GM18498 (cell line): ENCODE measurements at regions not wholly inside any gene's neighbourhood (a gene's known extent, or its start where the extent isn't known, plus 50 kb on each side); places are given as distances from the start of the nearest gene placed in this dataset.

ENCODE experiments used
- ATAC-seq: cut with Tn5 transposase; IDR thresholded peaks from one replicate; pipeline ENCODE4 v1.9.1; 2021; ENCODE audit warnings: mild to moderate bottlenecking, moderate library complexity; ENCODE audit not compliant: unreplicated experiment

DNA sequence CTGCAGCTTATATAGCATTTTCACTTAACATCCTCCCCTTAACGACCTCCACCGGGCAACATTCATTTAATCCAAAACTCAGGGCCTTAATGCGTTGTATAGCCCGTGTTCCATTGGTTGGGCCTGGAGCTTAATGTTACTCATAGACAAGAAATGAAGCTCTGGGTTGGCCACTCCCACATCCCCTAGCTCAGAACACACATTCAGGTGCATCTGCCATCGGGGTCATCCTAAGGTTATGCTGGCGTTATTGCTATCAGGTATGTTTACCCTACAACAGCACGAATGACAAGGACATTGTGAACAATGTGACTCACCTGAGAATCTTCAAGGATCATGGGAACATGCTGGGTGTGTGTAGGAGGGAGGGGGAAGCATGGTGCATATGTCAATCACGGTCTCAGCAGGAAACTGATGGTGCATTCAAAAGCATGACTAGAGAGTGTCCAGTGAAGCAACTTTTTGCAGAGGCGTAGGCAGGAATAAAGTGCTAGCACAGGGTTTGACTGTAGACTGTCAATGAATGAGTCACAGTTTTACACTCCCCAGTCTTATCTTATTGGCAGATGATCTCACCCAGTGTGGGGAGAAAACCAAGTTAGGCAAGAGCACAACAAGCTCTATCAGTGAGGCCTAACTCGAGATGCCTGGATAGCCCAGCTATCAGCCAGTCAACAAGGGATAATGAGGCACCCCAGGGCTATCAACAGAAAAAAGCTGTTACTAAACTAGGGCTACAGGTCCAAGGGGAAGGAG, 402.1 kb upstream of the MCTP2 start:
- ATAC-seq = no peak

DNA sequence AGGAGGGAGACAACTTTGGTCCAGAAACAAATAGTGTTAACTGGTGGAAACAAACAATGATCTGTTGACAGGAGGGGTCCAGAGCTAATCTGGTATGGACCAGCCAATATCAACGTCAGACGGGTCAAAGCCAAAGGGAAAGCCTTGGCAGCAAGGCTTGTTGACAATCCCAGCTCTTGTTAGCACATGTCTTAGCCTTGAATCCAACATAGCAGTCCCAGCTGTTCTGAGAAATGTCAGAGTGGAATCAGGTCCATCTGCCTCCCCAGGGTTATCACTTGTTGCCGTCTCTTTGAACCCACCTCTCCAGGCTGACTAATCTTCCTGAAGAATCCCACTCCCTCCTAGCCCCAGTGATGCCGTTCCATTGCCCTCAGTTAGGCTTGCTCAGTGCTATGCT, 404.6 kb upstream of the MCTP2 start:
- ATAC-seq = no peak

DNA sequence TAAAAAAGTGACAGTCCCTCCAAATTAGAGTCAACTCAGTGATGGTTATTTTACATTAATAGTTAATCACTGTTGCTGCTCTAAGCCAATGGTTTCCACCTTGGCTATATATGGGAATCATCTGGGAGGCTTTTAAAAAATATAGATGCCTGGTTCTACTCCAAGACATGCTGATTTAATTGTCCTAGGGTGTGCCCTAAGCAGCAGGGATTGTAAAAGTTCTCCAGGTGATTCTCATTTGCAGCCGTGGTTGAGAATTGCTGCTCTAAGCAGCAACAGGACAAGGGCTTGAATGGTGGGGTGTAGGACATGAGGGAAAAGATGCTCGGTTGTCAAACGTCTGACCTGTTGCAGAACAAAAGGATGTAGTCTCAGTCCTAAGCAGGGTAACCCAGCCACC, 405.1 kb upstream of the MCTP2 start:
- no peak for ATAC-seq

DNA sequence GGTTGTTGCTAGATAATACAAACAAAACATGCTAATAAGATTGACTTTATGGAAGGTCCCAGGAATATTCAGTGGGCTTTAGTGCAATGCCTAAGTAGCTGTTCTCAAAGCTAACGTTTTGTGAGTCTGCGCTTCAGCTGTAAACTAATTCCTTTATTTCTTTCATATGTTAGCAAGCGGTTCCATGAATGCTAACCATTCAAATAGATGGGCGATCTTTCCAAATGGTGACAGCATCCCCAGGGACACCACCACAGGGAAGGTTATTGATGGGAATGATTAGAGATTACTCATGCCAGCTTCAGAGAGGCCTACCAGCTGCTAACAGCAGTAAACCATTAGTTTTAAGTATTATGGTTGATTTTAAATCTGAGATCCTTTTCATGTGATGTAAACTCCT, 405.7 kb upstream of the MCTP2 start:
- no peak for ATAC-seq

DNA sequence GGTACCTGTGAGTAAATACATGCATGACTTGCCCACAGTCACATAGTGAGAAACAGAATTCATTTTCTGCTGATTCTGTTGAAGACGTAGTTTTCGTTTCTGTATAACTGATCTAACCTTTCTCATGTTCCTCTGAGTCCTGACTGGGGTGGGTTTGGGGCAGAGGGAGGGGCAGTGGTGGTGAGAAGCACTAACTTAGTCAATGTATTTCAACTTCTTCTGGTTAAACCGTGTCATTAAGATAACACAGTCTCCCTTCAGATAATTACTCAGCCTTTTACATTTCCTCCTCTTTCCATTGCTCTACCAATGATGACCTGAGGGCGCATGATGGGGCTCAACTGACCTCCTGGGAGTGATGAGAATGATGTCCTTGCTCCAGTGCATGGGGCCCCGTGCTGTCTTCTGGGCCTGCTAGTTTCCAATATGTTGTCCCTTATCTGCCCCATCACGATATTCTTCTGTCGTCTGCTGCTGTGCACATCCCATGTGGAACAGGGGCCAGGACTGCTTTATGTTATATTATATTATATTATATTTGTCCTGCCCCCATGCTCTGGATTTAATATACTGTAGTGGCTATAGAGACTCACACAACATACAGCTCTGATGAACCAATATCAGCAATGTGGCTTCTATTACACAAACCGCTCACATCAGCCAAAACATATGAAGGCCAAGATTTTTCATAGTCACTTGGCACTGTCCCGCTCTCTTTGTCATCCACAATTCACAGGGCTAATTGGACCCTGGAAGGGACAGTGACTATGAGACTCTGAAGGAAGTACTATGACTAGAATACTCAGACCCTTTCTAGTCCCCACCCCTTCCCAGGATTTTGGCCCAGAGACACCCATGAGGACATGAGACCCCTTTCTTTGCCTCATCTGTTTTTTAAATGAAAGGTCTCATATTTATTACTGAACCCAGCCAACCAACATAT, 407.1 kb upstream of the MCTP2 start:
- ATAC-seq = no peak

DNA sequence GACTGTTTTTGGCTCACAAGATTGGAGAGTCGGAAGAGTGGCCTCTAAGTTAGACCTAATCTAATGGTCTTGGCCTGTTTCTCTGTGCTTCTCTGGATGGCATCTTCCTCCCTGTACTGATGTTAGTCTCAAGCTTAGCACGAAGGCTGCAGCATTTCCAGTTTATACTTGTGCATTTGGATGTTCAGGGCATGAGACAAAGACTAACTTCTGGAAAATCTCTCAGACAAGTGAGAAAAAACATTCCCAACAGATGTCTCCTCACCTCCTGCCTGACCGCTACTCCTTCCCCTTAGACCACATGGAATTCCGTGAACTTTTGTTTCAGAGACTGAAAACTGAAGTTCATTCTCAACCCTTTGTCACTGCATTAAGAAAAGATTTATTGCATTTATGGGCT, 410.8 kb upstream of the MCTP2 start:
- no peak for ATAC-seq

DNA sequence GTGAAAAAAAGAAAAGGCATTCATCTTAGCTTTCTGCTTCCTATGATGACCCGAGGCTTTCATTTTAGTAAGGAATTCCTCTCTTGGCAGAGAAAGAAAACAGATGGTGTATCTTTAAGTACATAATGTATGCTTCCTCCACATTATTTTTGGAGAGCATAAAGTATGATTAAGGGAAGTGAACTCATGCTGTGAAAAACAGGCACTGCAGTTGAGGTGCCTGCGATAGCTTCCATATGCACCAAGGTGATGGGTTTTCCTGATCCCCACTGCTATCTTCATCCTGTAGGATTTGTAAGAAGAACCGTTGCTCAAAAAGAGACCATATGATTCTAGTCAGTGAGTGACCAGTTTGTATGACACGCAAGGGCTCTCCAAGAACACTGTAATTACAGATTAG, 411.5 kb upstream of the MCTP2 start:
- no peak for ATAC-seq

DNA sequence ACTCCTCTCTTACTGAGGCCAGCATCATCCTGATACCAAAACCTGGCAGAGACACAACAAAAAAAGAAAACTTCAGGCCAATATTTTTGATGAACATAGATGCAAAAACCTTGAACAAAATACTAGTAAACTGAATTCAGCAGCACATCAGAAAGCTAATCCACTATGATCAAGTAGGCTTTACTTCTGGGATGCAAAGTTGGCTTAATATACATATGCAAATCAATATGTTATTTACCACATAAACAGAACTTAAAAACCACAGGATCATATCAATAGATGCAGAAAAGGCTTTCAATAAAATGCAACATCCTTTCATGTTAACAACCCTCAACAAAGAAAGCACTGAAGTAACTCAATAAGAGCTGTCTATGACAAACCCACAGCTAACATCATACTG, 414.5 kb upstream of the MCTP2 start:
- no peak for ATAC-seq

DNA sequence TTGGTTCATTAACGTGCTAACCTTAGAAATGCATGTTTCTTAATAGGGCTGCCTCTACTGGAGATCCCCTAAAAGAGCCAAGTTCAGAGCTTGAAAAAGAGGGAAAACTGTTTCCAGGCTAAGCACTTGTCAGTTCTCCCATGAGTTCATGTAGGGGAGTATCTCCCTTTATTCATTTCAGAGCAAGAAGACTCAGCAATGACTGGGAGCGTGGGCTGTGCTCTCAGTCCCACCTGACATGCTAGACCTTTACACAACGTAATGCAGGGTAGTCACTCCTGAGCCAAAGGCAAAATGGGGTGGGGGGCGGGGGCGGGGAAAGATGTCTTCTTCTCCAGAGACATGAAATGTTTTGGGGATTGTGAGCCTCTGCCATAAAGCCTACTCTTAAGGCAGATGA, 420.1 kb upstream of the MCTP2 start:
- no peak for ATAC-seq

DNA sequence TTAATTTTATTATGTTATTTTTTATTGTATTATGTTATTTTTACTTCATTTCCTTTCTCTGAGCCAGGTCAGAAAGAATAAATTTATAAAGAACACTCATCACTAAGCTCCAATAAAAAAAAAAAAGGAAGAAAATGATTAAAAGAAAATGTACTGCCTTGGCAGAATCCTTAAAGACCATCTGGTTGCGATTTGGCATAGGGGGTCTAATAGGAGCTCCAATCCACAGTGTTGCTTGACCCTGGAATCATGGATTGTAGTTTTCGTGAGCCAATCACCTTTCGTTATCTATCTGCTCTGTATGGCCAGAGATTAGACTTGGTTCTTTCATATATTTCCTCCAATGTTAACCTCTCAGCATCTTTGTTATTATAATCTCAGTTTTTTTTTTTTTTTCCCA, 421.8 kb upstream of the MCTP2 start:
- ATAC-seq = no peak

DNA sequence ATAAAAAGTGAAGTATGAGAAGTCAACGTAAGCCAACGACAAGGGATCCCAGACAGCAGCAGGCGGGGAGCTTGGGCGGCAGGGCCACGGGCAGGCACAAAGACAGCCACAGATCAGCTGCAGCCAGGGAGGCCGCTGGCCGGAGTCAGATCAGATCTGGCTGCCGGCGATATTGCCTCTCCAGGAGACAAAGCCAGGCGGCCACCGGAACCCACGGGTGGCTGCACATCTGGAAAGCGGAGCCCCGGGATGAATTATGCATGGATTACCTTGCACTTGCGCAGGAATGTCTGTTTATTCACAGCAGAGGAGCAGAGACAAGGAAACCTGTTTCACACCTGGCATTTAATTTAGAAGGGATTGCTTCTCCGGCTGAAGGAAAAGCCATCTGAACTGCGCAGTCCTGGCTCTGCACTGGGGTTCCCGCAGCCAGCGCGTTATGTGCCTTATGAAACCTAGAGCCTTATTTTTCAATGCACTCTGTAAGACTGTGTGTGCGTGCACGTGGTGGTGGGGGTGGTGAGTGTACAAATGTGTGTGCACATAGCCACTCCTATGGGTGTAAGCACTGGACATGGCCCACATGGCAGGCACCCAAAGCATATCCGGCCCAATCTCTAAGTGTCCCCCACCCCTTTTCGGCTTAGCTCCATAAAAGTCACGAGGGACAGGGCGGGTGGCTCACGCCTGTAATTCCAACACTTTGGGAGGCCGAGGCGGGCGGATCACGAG, 427.8 kb upstream of the MCTP2 start:
- ATAC-seq = no peak

DNA sequence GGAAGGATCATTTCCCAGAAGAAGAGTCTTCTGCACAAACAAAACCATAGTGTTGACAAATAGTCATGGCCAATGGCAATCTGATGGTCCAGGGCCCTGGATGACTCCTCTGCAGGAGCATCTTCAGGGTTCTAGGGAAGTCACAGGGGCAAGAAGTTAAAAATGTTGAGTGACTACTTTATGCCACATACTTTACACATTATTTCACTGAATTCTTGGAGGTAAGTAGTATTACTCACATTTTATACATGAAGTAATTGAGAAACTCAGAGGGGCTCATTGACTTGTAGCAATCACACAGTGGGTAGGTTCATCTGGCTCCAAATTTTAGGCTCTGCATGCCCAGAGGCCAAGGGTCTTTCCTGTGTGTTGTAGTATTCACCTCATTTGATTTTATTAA, 430.2 kb upstream of the MCTP2 start:
- no peak for ATAC-seq

DNA sequence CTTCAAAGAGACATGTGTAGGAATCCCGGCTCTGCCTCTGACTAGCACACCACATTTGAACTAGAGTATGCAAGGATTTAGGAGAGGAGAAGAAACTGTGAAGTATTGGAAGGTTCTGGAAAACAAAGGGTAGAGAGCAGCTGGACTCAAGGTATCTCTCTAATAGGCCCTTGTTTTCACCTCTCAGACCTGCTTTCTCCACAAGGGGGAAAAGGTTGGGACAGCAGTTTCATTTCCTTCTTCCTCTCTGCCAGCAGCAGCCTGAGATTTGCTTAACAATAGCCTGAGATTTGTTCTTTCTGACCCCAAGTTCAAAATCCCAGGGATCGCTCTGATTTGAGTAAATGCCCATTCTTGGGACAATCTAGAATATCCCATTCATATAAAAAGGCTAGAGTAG, 430.6 kb upstream of the MCTP2 start:
- ATAC-seq = no peak

DNA sequence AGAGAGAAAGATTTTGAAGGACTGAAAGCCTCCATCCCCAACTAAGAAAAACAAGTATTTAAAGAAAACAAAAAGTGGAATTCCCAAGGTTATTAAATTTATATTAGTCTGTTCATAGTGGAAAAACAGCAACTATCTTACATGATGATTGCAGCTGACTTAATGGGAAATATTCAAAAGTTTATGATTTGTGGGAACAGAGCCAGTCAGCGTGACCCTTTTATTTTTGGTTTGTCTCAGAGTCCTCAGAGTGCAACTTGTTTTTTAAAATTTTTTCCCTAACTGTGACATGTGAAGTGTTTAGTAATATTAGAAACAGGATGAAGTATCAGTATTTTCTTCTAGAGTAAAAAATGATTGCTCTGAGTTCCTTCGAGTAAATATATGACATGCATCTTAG, 441.9 kb upstream of the MCTP2 start:
- ATAC-seq = no peak

DNA sequence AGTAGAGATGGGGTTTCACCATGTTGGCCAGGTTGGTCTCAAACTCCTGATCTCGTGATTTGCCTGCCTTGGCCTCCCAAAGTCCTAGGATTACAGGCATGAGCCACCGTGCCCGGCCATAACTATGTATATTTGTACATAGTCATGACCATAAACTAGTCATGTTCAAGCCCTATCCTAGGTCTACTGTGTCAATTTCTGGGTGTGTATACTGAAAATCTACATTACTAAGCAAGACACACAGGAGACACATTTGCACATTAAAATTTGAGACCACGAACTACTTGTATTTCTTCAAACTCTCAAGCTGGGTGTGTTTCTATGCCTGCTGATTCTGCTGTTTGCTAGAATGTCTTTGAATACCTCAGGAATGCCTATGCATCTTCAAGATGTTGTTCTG, 451.3 kb upstream of the MCTP2 start:
- ATAC-seq = no peak

DNA sequence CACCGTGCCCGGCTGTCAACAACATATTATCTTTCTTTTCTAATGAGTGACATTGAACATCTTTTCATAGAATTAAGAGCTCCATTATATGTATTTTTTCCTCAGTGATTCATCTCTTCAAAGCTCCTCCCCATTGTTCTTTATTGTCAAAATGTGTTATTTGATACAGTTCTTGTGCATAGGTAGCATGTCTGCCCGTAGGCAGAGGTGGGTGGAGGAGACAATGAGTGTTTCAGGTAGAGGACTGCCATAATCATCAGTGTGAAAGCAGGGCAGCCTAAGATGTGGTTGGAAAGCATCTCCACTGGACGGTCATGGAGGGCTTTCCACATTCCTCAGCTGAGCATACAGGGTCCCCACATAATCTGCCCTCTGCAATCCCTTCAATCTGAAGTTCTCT, 452.0 kb upstream of the MCTP2 start:
- no peak for ATAC-seq

DNA sequence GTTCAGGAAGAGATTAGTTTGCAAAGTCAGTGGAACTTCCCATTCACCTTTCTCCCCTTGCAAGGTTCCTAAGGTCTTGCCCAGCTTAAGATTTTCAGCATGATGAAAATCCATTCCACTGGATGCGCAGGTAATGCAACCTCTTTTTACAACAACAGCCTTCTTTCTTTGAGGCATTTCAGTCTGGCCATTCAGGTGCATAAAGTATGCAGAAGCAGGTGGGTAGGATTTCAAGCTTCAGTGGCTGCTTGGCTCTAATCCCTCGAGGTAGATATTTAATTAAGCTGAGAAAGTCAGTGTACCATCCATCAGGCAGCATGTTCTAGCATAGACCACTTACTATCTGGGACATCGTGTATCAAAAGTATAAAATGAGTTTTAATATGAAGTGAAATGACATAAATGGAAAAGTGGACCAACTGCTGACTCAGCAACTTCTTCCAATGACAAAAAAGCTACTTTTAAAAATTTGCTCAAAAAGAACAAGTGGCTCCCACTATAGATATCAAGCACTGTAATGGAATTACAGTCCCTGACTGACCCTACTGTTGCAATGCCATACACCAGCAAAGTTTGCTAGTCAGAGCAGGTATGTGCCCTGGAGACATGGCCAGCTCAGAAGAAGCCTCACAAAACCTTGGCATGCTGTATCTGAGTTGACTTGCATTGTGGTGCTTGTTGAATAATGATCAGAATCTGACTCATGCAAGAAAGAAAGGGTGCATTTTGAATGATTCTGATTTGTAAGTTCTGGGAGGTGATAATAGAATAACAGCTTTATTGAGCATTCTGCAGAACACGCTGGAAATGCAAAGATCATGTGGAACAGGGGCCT, 459.9 kb upstream of the MCTP2 start:
- no peak for ATAC-seq

DNA sequence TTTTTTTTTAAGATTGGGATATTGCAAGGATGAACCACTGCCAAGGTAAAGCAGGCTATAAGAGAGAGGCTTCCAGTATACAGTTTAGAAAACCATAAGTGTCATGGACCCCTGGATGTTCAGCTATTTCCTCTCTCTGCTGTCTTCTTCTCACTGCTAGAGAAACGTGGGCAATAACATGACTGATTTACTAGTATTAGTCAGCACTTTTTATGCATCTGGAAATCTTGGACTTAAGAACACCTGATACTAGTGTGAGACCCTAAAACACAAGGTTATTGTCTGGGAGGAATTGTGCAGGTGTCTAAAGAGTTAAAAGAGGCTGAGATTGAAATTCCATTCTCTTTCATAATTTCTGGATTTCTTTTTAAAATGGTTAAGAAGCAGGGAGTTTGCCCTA, 460.6 kb upstream of the MCTP2 start:
- no peak for ATAC-seq

DNA sequence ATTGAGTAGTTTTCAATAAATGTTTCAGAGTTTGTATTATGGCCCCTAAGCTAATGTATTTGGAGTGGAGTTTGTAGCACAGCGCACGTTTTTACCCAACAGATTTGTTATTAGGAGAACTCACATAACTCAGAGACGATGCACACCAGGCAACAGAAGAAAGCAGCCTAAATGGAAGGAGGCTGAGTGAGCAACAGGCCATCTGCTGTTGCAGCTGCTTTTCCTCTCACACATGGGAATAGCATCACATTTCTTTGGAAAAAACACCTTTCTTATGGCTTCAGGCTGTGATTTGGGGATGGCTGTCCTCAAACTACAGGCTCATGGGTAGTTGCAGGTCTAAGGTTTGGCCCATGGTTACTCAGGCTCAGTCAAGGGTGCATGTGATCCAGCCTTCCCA, 469.3 kb upstream of the MCTP2 start:
- ATAC-seq = no peak

DNA sequence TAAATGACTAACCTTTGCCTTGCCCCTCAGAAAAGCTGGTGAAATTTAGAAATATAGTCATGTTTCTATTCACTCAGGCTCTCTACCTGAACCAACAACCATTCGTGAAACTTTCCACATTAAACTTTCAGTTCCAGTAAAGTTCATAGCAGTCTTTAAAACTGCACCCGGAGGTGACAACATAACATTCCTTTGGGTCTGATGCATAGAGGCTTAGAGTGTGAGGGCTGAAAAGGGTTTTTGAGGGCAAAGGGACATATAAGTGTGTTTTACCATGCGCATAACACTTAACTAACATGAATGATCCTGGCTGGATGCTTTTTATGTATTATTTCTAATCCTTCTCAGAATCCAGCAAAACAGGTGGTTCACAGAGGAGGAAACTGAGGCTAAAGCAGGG, 471.7 kb upstream of the MCTP2 start:
- ATAC-seq = no peak

DNA sequence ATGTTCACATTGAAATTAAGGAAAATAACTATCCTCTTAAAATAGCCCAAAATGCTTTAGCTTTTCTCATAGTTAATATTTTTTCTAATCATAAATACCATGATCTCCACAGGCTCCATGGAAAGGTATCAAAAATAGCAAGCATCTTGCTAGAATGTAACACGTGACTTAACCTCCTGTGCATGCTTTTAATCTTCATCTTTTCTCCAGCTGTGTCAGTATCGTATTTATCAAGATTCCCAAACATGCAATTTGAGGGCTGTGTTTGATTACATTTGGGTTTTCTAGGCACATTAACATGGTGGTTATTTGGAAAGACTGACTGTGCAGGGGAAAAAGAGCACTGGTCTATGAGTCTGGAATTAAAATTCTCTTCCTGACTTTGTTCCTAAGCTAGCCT, 472.5 kb upstream of the MCTP2 start:
- no peak for ATAC-seq
